H9 (cell line): ENCODE measurements at regions not wholly inside any gene's neighbourhood (a gene's known extent, or its start where the extent isn't known, plus 50 kb on each side); places are given as distances from the start of the nearest gene placed in this dataset.

ENCODE experiments used
- DNase-seq: peaks from one replicate; pipeline ENCODE4 v3.0.0-alpha.2; 2017
- H2AFZ ChIP-seq: one replicate; pipeline ENCODE4 v1.6.1; 2013; ENCODE audit warnings: mild to moderate bottlenecking, low read length, control low read depth, moderate library complexity
- H2AK5ac ChIP-seq: 2 replicates; pipeline ENCODE4 v1.6.1; 2013; ENCODE audit warnings: low read length, control low read depth, mixed read lengths; ENCODE audit not compliant: insufficient read length
- H2BK120ac ChIP-seq: one replicate; pipeline ENCODE4 v1.6.1; 2013; ENCODE audit warnings: low read depth, mild to moderate bottlenecking, low read length, control low read depth, inconsistent platforms; ENCODE audit not compliant: poor library complexity, severe bottlenecking
- H2BK12ac ChIP-seq: 2 replicates; pipeline ENCODE4 v1.6.1; 2013; ENCODE audit warnings: low read length, control low read depth, mixed read lengths, low read depth; ENCODE audit not compliant: insufficient read length
- H2BK15ac ChIP-seq: 2 replicates; pipeline ENCODE4 v1.6.1; 2013; ENCODE audit warnings: low read depth, low read length, control low read depth
- H2BK20ac ChIP-seq: one replicate; pipeline ENCODE4 v1.6.1; 2013; ENCODE audit warnings: low read depth, mild to moderate bottlenecking, low read length, control low read depth, inconsistent platforms; ENCODE audit not compliant: poor library complexity, severe bottlenecking
- H2BK5ac ChIP-seq: 2 replicates; pipeline ENCODE4 v1.6.1; 2013; ENCODE audit warnings: low read length, control low read depth, mixed read lengths; ENCODE audit not compliant: insufficient read length
- H3K14ac ChIP-seq: 2 replicates; pipeline ENCODE4 v1.6.1; 2013; ENCODE audit warnings: low read length, control low read depth; ENCODE audit not compliant: insufficient read depth
- H3K18ac ChIP-seq: 2 replicates; pipeline ENCODE4 v1.6.1; 2013; ENCODE audit warnings: low read depth, mild to moderate bottlenecking, mixed read lengths, low read length, control low read depth; ENCODE audit not compliant: insufficient read length
- H3K23ac ChIP-seq: 2 replicates; pipeline ENCODE4 v1.6.1; 2013; ENCODE audit warnings: low read length, control low read depth, mixed read lengths, low read depth; ENCODE audit not compliant: insufficient read length
- H3K23me2 ChIP-seq: 2 replicates; pipeline ENCODE4 v1.6.1; 2013; ENCODE audit warnings: low read depth, mild to moderate bottlenecking, mixed read lengths, low read length, control low read depth; ENCODE audit not compliant: insufficient read length, poor library complexity, severe bottlenecking
- H3K27ac ChIP-seq: 2 replicates; pipeline ENCODE4 v1.5.1; 2013; ENCODE audit warnings: low read length, control low read depth, mixed read lengths, low read depth; ENCODE audit not compliant: insufficient read length
- H3K27me3 ChIP-seq: 2 replicates; pipeline ENCODE4 v1.6.1; 2013; ENCODE audit warnings: low read length, control low read depth, inconsistent platforms; ENCODE audit not compliant: insufficient read depth
- H3K4ac ChIP-seq: 2 replicates; pipeline ENCODE4 v1.6.1; 2013; ENCODE audit warnings: low read depth, mild to moderate bottlenecking, control low read depth, inconsistent platforms, low read length, moderate library complexity
- H3K4me1 ChIP-seq: 2 replicates; pipeline ENCODE4 v1.6.1; 2013; ENCODE audit warnings: low read length, control low read depth, inconsistent platforms; ENCODE audit not compliant: insufficient read depth
- H3K4me2 ChIP-seq: 2 replicates; pipeline ENCODE4 v1.6.1; 2013; ENCODE audit warnings: low read length, control low read depth, mixed read lengths; ENCODE audit not compliant: insufficient read length, insufficient read depth
- H3K56ac ChIP-seq: 2 replicates; pipeline ENCODE4 v1.6.1; 2013; ENCODE audit warnings: low read depth, mild to moderate bottlenecking, mixed read lengths, low read length, control low read depth; ENCODE audit not compliant: insufficient read length
- H3K79me1 ChIP-seq: 2 replicates; pipeline ENCODE4 v1.6.1; 2013; ENCODE audit warnings: low read depth, mild to moderate bottlenecking, moderate library complexity, low read length, control low read depth, inconsistent platforms; ENCODE audit not compliant: insufficient read depth, poor library complexity, severe bottlenecking
- H3K79me2 ChIP-seq: 2 replicates; pipeline ENCODE4 v1.6.1; 2013; ENCODE audit warnings: low read length, control low read depth, inconsistent platforms; ENCODE audit not compliant: insufficient read depth
- H3K9ac ChIP-seq: 2 replicates; pipeline ENCODE4 v1.6.1; 2013; ENCODE audit warnings: low read length, control low read depth, mixed read lengths; ENCODE audit not compliant: insufficient read length; ENCODE audit errors: extremely low read depth
- H3K9me3 ChIP-seq: one replicate; pipeline ENCODE4 v1.6.1; 2013; ENCODE audit warnings: low read depth, low read length, inconsistent platforms; ENCODE audit not compliant: control insufficient read depth
- H3T11ph ChIP-seq: one replicate; pipeline ENCODE4 v1.6.1; 2013; ENCODE audit warnings: mild to moderate bottlenecking, low read length, control low read depth, inconsistent platforms
- H4K20me1 ChIP-seq: one replicate; pipeline ENCODE4 v1.6.1; 2013; ENCODE audit not compliant: control insufficient read depth, insufficient read length, insufficient read depth
- H4K5ac ChIP-seq: 2 replicates; pipeline ENCODE4 v1.6.1; 2013; ENCODE audit warnings: low read depth, mild to moderate bottlenecking, mixed read lengths, low read length, control low read depth; ENCODE audit not compliant: insufficient read length
- H4K8ac ChIP-seq: replicated peaks from 2 replicates; pipeline ENCODE4 v1.6.1; 2013; ENCODE audit warnings: low read length, control low read depth, mixed read lengths, low read depth; ENCODE audit not compliant: insufficient read length
- H4K91ac ChIP-seq: 2 replicates; pipeline ENCODE4 v1.6.1; 2013; ENCODE audit warnings: low read depth, mild to moderate bottlenecking, moderate library complexity, mixed read lengths, low read length, control low read depth; ENCODE audit not compliant: insufficient read length
- H3K27ac Mint-ChIP-seq, 3 experiments: 2 replicates in 2 of 3; 3 replicates in 1 of 3; pipeline ENCODE4 v1.8.0; 2020 to 2021; ENCODE audit warnings: mixed read lengths in 3 of 3, mild to moderate bottlenecking in 1 of 3, moderate library complexity in 1 of 3
- H3K27me3 Mint-ChIP-seq: 2 replicates; pipeline ENCODE4 v1.8.0; 2021; ENCODE audit warnings: low read depth, mild to moderate bottlenecking, moderate library complexity, mixed read lengths
- H3K36me3 Mint-ChIP-seq, 3 experiments: 2 replicates in 2 of 3; 3 replicates in 1 of 3; pipeline ENCODE4 v1.8.0; 2020 to 2021; ENCODE audit warnings: low read depth in 3 of 3, mixed read lengths in 3 of 3; ENCODE audit not compliant: insufficient read depth in 1 of 3
- H3K4me1 Mint-ChIP-seq, 2 experiments: 2 replicates each; pipeline ENCODE4 v1.8.0; 2020; ENCODE audit warnings: mixed read lengths in 2 of 2
- H3K4me3 Mint-ChIP-seq, 2 experiments: 2 replicates in 1 of 2; 3 replicates in 1 of 2; pipeline ENCODE4 v1.8.0; 2020 to 2021; ENCODE audit warnings: mild to moderate bottlenecking in 2 of 2, mixed read lengths in 2 of 2, moderate library complexity in 1 of 2
- H3K9me3 Mint-ChIP-seq, 2 experiments: 2 replicates in 1 of 2; 3 replicates in 1 of 2; pipeline ENCODE4 v1.8.0; 2020; ENCODE audit warnings: mild to moderate bottlenecking in 2 of 2, mixed read lengths in 2 of 2, moderate library complexity in 1 of 2
- TF ChIP-seq, protein P1 (sequence below): fragments of 200-600 bp; sonication (generic); conservative IDR thresholded peaks from 3 replicates; pipeline ENCODE4 v1.8.0; 2021; ENCODE audit warnings: antibody characterized with exemption, mild to moderate bottlenecking

DNA sequence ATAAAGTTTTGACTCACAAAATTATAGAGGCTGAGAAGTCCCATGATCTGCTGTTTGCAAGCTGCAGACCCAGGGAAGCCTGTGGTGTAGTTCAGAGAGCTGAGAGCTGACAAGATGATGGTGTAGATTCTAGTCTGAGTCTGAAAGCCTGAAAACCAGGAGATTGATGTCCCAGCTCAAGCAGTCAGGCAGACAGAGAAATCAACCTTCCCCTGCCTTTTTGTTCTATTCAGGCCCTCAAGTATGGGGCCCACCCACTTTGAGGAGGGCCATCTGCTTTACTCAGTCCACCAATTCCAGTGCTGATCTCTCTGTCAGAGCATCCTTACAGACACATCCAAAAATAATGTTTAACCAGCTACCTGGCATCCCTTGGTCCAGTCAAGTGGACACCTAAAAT is 479.6 kb downstream of the STK39 start:
- Histone ChIP-seq H3K9ac (no peak overlapping the region), H3K4me2 (no peak overlapping the region), H2BK12ac (no peak overlapping the region), H3K4ac (no peak overlapping the region), H3K4me1 (no peaks in the 10 kb centered on the region; the same call in 1 of the 2 replicates), H3K27ac (no peak overlapping the region), H3K79me1 (no peaks in the 10 kb centered on the region), H2BK20ac (no peak overlapping the region), H4K91ac (no peak overlapping the region), H3K18ac (no peak overlapping the region), H3K23me2 (no peaks in the 10 kb centered on the region), H2BK5ac (no peak overlapping the region), H3K14ac (no peak overlapping the region), H2BK120ac (peak overlapping the region; percentile 6), H2AK5ac (no peak overlapping the region), H3K56ac (no peak overlapping the region), H4K8ac (no peak overlapping the region), H3K27me3 (no peaks in the 10 kb centered on the region), H3K79me2 (no peaks in the 10 kb centered on the region), H4K20me1 (no peaks in the 10 kb centered on the region), H2BK15ac (no peak overlapping the region), H4K5ac (no peak overlapping the region), H3K23ac (no peak overlapping the region), H3K9me3 (no peaks in the 10 kb centered on the region), H2AFZ (no peak overlapping the region), H3T11ph (no peak overlapping the region)
- no peak overlapping the region for H3K27ac Mint-ChIP-seq
- TF ChIP-seq, protein P1, sequence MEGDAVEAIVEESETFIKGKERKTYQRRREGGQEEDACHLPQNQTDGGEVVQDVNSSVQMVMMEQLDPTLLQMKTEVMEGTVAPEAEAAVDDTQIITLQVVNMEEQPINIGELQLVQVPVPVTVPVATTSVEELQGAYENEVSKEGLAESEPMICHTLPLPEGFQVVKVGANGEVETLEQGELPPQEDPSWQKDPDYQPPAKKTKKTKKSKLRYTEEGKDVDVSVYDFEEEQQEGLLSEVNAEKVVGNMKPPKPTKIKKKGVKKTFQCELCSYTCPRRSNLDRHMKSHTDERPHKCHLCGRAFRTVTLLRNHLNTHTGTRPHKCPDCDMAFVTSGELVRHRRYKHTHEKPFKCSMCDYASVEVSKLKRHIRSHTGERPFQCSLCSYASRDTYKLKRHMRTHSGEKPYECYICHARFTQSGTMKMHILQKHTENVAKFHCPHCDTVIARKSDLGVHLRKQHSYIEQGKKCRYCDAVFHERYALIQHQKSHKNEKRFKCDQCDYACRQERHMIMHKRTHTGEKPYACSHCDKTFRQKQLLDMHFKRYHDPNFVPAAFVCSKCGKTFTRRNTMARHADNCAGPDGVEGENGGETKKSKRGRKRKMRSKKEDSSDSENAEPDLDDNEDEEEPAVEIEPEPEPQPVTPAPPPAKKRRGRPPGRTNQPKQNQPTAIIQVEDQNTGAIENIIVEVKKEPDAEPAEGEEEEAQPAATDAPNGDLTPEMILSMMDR, result no peak
- H3K36me3 Mint-ChIP-seq, result peaks cover 0 to 15% (median 5%) of the 10 kb centered on the region in 3 experiments; a peak in 4 of 7 replicates
- peaks cover 14 to 18% of the 10 kb centered on the region in 2 experiments for H3K4me1 Mint-ChIP-seq
- no peak overlapping the region for H3K4me3 Mint-ChIP-seq
- DNase-seq, result no peak
- no peaks in the 10 kb centered on the region for H3K27me3 Mint-ChIP-seq
- H3K9me3 Mint-ChIP-seq, result peaks cover 4 to 8% of the 10 kb centered on the region in 2 experiments; a peak in 3 of 5 replicates
